Memory B cell (primary cell): ENCODE measurements at regions not wholly inside any gene's neighbourhood (a gene's known extent, or its start where the extent isn't known, plus 50 kb on each side); places are given as distances from the start of the nearest gene placed in this dataset.

Source experiments
- ATAC-seq: fragments of 150-1000 bp; cut with Tn5 transposase; 2 replicates; pipeline ENCODE4 v1.10.0; 2021; ENCODE audit warnings: low read depth, mild to moderate bottlenecking, moderate library complexity
- DNase-seq, 2 donors: peaks; one replicate each; pipeline ENCODE4 v3.0.0; 2022; ENCODE audit warnings: low spot score in 2 of 2
- H3K27ac Mint-ChIP-seq: one replicate; pipeline ENCODE4 v1.8.0; 2022; ENCODE audit warnings: mild to moderate bottlenecking, moderate library complexity, mixed read lengths
- H3K27me3 Mint-ChIP-seq: one replicate; pipeline ENCODE4 v1.8.0; 2022; ENCODE audit warnings: mixed read lengths
- H3K36me3 Mint-ChIP-seq: one replicate; pipeline ENCODE4 v1.8.0; 2022; ENCODE audit warnings: mild to moderate bottlenecking, mixed read lengths
- H3K4me1 Mint-ChIP-seq: one replicate; pipeline ENCODE4 v1.8.0; 2022; ENCODE audit warnings: mixed read lengths
- H3K4me3 Mint-ChIP-seq: one replicate; pipeline ENCODE4 v1.8.0; 2022; ENCODE audit warnings: mild to moderate bottlenecking, moderate library complexity, mixed read lengths
- H3K9me3 Mint-ChIP-seq: one replicate; pipeline ENCODE4 v1.8.0; 2022; ENCODE audit warnings: mixed read lengths

DNA sequence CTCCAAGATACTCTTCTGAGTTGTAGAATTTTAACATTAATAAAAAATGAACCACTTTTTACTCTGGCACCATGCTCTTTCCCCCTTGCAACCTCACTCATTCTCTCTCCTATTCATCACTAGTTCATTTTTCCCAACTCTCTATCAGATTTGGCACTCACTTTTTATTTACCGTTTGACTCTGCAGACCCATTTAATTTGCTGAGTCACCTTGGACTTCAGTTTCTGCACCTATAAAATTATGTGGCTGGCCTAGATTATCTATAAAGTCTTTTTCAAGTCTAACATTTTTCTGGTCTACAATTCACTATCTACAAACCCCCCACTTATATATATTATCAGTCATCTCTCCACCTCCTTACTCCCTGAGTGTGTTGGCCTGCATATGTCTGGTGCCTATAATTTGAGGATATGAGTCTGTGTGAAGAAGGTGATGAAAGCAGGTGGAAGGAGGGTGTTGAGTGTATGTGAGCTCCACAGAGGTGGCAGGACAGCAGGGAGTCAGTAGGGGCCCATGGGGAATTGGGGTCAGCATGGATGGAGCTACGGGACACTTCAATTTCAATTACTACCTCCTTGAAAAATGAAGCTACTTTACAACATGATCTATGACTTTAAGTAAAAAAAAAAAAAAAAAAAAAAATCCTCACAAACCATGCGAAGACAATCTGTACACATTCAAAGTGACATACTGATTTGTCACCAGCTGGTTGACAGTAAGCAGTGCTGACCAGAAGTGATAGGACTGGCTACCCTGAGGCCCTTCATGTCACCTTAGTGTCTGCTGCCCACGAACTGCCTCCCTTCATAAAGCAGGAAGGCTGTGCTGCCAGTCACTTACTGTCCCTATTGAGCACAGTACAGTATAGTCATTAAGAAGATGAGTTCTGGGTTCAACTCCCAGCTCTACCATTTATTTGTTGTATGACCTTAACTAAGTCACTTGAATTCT lies 334.2 kb upstream of the IL12A start:
- Mint-ChIP-seq H3K27me3 (peaks cover 4% of the 10 kb centered on the region), H3K9me3 (peaks cover 3% of the 10 kb centered on the region), H3K36me3 (no peaks in the 10 kb centered on the region), H3K27ac (no peak overlapping the region), H3K4me3 (no peak overlapping the region), H3K4me1 (no peaks in the 10 kb centered on the region)
- DNase-seq = no peak
- no peak for ATAC-seq

DNA sequence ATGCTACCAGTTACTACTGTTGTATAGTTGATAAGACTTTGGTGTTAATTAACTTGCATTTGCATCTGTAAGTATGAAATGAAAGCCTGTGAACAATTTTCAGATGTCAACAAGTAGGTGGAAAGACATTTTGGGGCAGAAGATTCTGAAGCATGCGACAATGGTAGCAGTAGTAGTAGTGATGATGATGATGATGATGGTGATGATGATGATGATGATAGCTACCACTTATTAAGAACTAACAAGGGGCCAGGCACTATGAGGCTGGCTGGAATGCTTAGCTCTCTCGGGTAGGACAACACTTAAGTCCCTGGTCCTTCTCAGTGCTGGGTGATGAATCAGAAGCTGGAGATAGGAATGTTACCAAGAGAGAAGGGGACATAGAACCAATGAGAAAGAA lies 333.4 kb upstream of the IL12A start:
- no peaks in the 10 kb centered on the region for H3K4me1 Mint-ChIP-seq
- H3K9me3 Mint-ChIP-seq = peaks cover 3% of the 10 kb centered on the region
- no peaks in the 10 kb centered on the region for H3K36me3 Mint-ChIP-seq
- no peak overlapping the region for H3K27ac Mint-ChIP-seq
- no peak for ATAC-seq
- peaks cover 4% of the 10 kb centered on the region for H3K27me3 Mint-ChIP-seq
- no peak overlapping the region for H3K4me3 Mint-ChIP-seq
- no peak for DNase-seq

- ATAC-seq (no peak), DNase-seq (no peak)
- Mint-ChIP-seq H3K36me3 (no peaks in the 10 kb centered on the region), H3K4me3 (no peak overlapping the region), H3K4me1 (no peaks in the 10 kb centered on the region), H3K27me3 (peaks cover 4% of the 10 kb centered on the region), H3K9me3 (peaks cover 6% of the 10 kb centered on the region), H3K27ac (no peak overlapping the region)
Measured at GRCh38 chr3:159657176-159657575, 331.5 kb upstream of the IL12A start.

GRCh38 chr3:159657629-159658028 lies 331.0 kb upstream of the IL12A start:
- H3K4me1 Mint-ChIP-seq = no peaks in the 10 kb centered on the region
- H3K9me3 Mint-ChIP-seq = peaks cover 4% of the 10 kb centered on the region
- ATAC-seq (no peak), DNase-seq (no peak)
- no peak overlapping the region for H3K27ac Mint-ChIP-seq
- peaks cover 2% of the 10 kb centered on the region for H3K27me3 Mint-ChIP-seq
- H3K4me3 Mint-ChIP-seq = no peak overlapping the region
- H3K36me3 Mint-ChIP-seq = no peaks in the 10 kb centered on the region

GRCh38 chr3:159660326-159660725 lies 328.3 kb upstream of the IL12A start:
- no peaks in the 10 kb centered on the region for H3K4me1 Mint-ChIP-seq
- H3K4me3 Mint-ChIP-seq = no peak overlapping the region
- H3K36me3 Mint-ChIP-seq = no peaks in the 10 kb centered on the region
- DNase-seq (no peak), ATAC-seq (no peak)
- H3K27me3 Mint-ChIP-seq = no peaks in the 10 kb centered on the region
- peaks cover 4% of the 10 kb centered on the region for H3K9me3 Mint-ChIP-seq
- H3K27ac Mint-ChIP-seq = no peak overlapping the region

DNA sequence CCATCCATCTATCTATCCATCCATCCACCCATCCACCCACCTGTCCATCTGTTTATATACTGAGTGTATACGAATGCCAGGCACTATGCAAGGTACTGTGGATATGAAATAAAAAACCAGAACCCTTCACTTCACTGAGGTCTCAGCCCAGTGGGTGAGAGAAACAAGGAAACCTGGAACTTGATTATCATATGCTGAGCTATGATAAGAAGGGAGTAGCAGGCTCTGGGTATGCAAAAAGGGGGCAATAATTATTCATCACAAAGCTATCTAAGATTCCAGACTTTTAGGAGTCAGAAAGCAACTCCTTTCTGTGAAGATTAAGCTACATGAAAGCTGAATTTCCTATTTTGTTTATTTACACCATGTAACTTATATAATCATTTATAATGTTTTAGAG lies 327.7 kb upstream of the IL12A start:
- Mint-ChIP-seq H3K4me3 (no peak overlapping the region), H3K36me3 (no peaks in the 10 kb centered on the region), H3K4me1 (no peaks in the 10 kb centered on the region), H3K27me3 (no peaks in the 10 kb centered on the region), H3K9me3 (peaks cover 4% of the 10 kb centered on the region), H3K27ac (no peak overlapping the region)
- DNase-seq = no peak
- no peak for ATAC-seq

GRCh38 chr3:159662549-159662948 lies 326.1 kb upstream of the IL12A start:
- Mint-ChIP-seq H3K27ac (no peak overlapping the region), H3K9me3 (peaks cover 4% of the 10 kb centered on the region), H3K36me3 (no peaks in the 10 kb centered on the region), H3K4me3 (no peak overlapping the region), H3K27me3 (peaks cover 2% of the 10 kb centered on the region), H3K4me1 (no peaks in the 10 kb centered on the region)
- DNase-seq (no peak), ATAC-seq (no peak)

GRCh38 chr3:159664006-159664405 lies 324.6 kb upstream of the IL12A start:
- Mint-ChIP-seq H3K9me3 (peaks cover 4% of the 10 kb centered on the region), H3K27me3 (peaks cover 2% of the 10 kb centered on the region), H3K36me3 (no peaks in the 10 kb centered on the region), H3K4me3 (no peak overlapping the region), H3K4me1 (no peaks in the 10 kb centered on the region), H3K27ac (no peak overlapping the region)
- no peak for ATAC-seq
- DNase-seq = no peak

- H3K4me3 Mint-ChIP-seq = no peak overlapping the region
- DNase-seq (no peak), ATAC-seq (no peak)
- H3K9me3 Mint-ChIP-seq = peaks cover 4% of the 10 kb centered on the region
- H3K27me3 Mint-ChIP-seq = peaks cover 2% of the 10 kb centered on the region
- H3K4me1 Mint-ChIP-seq = no peaks in the 10 kb centered on the region
- no peak overlapping the region for H3K27ac Mint-ChIP-seq
- no peaks in the 10 kb centered on the region for H3K36me3 Mint-ChIP-seq
Measured at GRCh38 chr3:159664653-159665052, 324.0 kb upstream of the IL12A start.

DNA sequence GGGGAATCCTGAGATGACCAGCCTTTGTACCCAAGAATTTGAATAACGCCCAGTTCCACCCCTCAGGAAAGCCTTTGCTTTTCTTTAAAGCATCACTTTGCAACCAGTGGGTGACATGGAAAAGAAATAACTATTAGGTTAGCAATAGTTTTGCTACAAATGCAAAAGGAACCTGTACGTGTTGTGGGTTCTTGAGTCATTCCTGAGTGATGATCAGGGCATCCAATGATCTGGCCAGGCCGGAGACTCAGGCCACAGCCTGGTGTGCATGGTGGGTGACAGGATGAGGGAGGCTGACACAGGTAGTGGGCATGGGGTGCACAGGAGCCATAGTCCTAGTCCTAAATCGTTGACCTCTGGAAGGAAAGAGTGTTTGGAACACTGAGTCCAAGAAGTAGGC lies 321.4 kb upstream of the IL12A start:
- Mint-ChIP-seq H3K9me3 (no peaks in the 10 kb centered on the region), H3K4me3 (no peak overlapping the region), H3K27ac (no peak overlapping the region), H3K36me3 (no peaks in the 10 kb centered on the region), H3K27me3 (peaks cover 4% of the 10 kb centered on the region), H3K4me1 (no peaks in the 10 kb centered on the region)
- DNase-seq (no peak), ATAC-seq (no peak)

DNA sequence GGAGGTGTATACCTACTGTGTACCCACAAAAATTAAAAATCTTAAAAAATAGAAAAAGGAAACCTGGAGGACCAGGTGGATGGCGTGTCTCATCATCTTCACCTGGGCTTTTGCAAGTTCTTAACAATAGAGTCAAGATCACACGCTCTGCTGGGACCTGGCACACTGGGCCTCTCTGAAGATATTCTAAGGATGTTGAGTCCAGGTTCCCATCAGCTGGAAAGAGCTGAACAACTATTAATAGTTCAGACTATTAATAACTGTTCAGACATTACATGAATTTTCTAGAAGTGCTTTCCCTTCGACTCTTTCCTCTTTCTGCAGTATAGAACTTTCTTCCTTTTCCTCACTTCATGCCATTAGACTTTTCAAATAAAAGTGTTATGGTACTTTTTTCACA lies 320.2 kb upstream of the IL12A start:
- Mint-ChIP-seq H3K36me3 (no peaks in the 10 kb centered on the region), H3K4me1 (no peaks in the 10 kb centered on the region), H3K27me3 (peaks cover 4% of the 10 kb centered on the region), H3K27ac (no peak overlapping the region), H3K9me3 (no peaks in the 10 kb centered on the region), H3K4me3 (no peak overlapping the region)
- DNase-seq = no peak
- no peak for ATAC-seq

DNA sequence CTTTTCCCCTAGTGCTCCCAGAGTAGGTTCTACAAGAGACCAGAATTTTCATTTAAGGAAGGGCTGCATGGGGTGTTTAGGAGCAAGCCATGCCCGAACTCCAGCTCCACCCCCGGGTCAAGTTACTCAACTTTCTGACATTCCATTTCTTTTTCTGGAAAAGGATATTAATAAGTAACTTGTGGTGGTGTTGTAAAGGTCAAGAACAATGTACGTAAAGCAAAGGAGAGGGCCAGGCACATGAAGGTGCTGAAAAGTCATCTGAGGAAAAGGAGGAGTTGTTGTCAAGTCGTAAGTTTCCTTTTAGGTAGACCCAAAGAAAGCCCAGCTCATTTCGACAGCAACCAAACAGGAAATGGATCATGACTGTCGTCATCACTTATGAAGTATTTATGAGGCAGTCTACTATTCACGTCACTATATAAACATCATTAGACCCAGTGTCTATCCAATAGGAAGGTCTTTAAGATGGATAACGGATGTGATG lies 319.6 kb upstream of the IL12A start:
- Mint-ChIP-seq H3K4me3 (no peak overlapping the region), H3K27me3 (peaks cover 4% of the 10 kb centered on the region), H3K27ac (no peak overlapping the region), H3K36me3 (no peaks in the 10 kb centered on the region), H3K4me1 (no peaks in the 10 kb centered on the region), H3K9me3 (no peaks in the 10 kb centered on the region)
- DNase-seq = no peak
- ATAC-seq = no peak

DNA sequence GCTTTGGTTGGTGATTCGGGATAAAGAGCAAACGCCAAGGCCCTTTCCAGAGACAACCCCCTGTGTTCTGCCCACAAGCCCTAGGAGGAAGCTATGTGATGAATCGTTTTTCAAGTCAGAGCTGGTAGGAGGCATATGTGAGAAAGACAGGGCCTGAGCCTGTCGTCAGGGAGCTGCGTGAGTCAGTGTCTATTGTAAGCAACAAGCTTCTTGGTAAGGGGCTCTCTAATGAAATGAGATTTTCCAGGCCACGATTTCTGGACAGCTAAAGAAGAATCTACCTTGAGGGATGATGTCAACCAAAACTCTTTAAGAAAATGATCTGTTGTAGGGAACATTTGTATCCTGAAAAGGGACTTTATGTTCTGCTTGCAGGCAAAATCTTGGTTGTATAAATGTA lies 318.9 kb upstream of the IL12A start:
- DNase-seq (no peak), ATAC-seq (no peak)
- H3K4me3 Mint-ChIP-seq = no peak overlapping the region
- no peak overlapping the region for H3K27ac Mint-ChIP-seq
- H3K27me3 Mint-ChIP-seq = peaks cover 4% of the 10 kb centered on the region
- no peaks in the 10 kb centered on the region for H3K4me1 Mint-ChIP-seq
- no peaks in the 10 kb centered on the region for H3K9me3 Mint-ChIP-seq
- no peaks in the 10 kb centered on the region for H3K36me3 Mint-ChIP-seq

DNA sequence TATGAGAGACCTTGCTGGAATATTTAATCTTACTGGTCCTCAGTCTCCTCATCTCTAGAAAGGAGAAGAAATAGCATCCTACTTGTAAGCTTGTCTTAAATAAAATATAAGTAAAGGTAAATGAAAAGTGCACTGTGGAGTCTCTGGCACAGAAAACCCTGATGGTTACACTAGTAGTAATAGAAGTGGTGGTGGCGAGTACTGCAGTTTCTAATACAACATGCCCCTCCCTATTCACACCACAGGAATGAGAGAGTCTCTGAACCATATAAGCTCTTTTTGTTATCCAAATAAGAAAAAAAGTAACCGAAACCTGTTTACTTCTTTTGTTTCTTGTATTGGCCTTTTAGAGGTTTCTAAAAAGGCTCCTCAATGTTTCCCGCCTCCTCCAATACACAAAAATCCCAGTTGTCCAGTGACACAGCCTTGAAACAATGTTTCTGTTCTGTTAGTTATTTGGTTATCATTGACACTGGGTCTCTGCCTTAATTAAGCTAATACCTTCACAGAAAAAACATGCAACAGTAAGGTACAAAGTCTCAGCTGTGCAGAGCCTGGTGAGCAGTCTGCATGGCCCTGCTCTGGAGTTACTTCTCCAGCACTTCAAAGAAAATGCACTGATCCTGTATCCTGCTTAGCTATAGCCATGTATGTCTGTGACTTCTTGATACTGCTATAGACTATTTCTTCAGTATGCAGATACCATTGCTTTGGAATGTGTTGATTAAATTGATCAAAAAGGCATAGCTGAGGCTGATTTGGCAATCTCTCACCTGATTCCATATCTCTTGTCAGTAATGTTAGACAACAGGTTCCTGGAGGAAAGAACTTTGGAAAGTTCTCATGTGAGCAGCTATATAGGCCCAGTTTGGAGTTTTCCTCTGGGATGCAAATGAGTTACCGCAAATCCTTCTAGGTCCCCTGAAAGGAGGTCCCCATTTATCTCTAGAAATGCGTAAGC lies 315.6 kb upstream of the IL12A start:
- no peaks in the 10 kb centered on the region for H3K9me3 Mint-ChIP-seq
- H3K4me1 Mint-ChIP-seq = no peaks in the 10 kb centered on the region
- H3K27me3 Mint-ChIP-seq = peaks cover 6% of the 10 kb centered on the region
- H3K27ac Mint-ChIP-seq = no peak overlapping the region
- ATAC-seq = no peak
- no peaks in the 10 kb centered on the region for H3K36me3 Mint-ChIP-seq
- no peak for DNase-seq
- H3K4me3 Mint-ChIP-seq = no peak overlapping the region
